ENCODE measurements at regions not wholly inside any gene's neighbourhood (a gene's known extent, or its start where the extent isn't known, plus 50 kb on each side); places are given as distances from the start of the nearest gene placed in this dataset.

GRCh38 chr17:77266891-77267341, 126.1 kb downstream of the SEC14L1 start:
- Mint-ChIP-seq H3K4me1 (ENCODE audit: low read depth) (no peaks in the 10 kb centered on the region), H3K27me3 (no peaks in the 10 kb centered on the region), H3K9me3 (ENCODE audit: low read depth) (no peaks in the 10 kb centered on the region), H3K36me3 (no peaks in the 10 kb centered on the region), H3K27ac (no peak overlapping the region), H3K4me3 (no peak overlapping the region)

DNA sequence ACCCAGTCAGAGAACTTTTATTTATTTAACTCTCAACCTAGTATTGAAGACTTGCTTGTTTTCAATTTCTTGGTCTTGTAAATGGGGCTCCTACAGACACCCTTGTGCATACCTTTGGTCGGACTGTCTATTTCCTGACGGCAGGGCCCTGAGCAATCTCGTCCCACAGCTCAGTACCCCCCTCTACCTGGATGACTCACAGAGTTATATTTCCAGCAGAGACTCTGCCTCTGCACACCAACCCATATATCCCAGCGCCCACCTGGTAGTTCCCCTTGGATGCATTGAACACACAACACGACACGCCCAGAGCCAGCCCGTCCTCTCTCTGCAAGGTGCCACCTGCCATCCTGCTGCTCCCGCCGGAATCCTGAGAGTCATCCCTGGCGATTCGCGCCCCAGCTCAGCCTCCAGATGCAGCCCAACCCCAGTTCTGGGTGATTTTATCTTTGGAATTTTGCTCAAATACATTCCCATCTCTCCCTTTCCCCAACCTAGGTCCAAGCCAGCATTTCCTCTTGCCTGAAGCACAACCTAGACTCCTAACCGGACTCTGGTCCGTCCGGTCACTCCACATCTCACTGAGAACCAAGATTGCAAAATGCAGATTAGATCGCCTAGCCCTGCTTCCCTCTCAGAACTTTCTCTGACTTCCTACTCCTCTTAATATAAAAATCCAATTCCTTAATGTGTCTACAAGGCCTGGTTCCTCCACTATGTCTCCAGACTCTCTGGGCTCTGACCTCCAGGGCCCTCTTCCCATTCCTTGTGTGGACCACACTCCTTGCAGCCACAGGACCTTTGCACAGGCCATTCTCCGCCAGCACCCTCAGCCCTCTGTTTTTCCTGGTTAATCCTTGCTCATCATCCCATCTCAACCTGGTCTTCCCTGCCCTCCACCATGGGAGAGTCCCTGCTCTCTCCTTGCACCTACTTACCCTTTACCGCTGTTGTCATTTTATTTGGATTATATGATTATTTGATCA, 129.2 kb downstream of the SEC14L1 start:
- Mint-ChIP-seq H3K36me3 (no peaks in the 10 kb centered on the region), H3K9me3 (ENCODE audit: low read depth) (no peaks in the 10 kb centered on the region), H3K27ac (no peak overlapping the region), H3K4me1 (ENCODE audit: low read depth) (no peaks in the 10 kb centered on the region), H3K27me3 (no peaks in the 10 kb centered on the region), H3K4me3 (no peak overlapping the region)

DNA sequence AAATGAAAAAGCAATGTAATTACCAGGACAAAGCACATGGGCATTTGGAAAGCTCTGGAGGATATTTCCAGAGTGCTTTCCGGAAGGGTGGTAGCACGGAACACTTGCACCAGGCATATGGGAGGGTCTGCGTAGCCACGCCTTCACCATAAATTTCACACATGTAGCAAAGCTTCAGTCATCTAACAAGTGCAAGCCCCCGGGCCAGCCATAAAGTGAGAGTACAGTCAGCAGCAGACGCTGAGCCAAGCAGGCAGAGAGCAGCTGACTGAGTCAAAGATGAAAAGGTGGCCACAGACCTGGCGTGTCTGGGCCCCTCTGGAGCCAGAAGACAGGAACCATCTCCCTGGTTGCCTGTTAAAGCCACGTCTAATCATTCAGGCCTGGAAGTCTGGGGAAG, 130.6 kb downstream of the SEC14L1 start:
- Mint-ChIP-seq H3K4me1 (ENCODE audit: low read depth) (no peaks in the 10 kb centered on the region), H3K27me3 (no peaks in the 10 kb centered on the region), H3K27ac (no peak overlapping the region), H3K36me3 (no peaks in the 10 kb centered on the region), H3K4me3 (no peak overlapping the region), H3K9me3 (ENCODE audit: low read depth) (no peaks in the 10 kb centered on the region)

GRCh38 chr17:77273397-77274085, 132.8 kb downstream of the SEC14L1 start:
- Mint-ChIP-seq H3K36me3 (no peaks in the 10 kb centered on the region), H3K9me3 (ENCODE audit: low read depth) (no peaks in the 10 kb centered on the region), H3K4me3 (no peak overlapping the region), H3K27me3 (no peaks in the 10 kb centered on the region), H3K4me1 (ENCODE audit: low read depth) (no peaks in the 10 kb centered on the region), H3K27ac (no peak overlapping the region)

DNA sequence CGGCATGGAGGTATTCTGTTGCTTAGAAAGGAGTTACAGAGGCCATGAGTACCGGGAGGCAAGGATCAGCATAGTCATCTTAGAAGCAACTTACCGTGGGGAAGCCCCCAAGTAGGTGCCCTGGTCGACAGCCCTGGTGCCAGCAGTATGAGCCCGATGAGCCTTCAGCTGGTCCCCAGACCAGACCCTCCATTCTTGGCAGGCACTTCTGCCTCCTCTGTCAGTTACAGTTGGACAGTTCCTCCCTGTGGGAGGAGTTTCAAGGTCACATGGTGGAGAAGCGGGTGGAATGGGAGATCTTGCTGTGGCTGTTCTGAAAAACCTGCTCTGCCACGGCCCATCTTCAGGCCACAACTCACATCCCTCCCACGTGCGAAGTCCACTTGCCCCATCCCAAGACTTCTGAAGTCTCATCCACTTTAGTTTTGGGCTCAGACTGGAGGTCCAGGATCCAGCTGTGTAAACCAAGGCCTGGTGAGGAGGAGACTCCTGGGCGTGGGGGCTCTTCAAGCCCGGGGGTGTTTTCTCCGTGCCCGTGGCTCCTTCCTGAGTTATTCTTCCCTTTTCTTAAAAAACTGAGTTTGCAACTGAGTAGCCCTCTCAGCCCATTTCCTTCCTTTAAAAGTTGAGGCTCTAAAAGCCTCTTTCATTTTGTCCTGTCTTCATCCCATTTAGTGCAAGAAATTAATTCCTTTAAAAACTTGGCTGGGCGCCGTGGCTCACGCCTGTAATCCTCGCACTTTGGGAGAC, 133.5 kb downstream of the SEC14L1 start:
- H3K36me3 Mint-ChIP-seq = no peaks in the 10 kb centered on the region
- no peak overlapping the region for H3K4me3 Mint-ChIP-seq
- no peaks in the 10 kb centered on the region for H3K27me3 Mint-ChIP-seq
- H3K4me1 Mint-ChIP-seq (ENCODE audit: low read depth) = no peaks in the 10 kb centered on the region
- no peak overlapping the region for H3K27ac Mint-ChIP-seq
- no peaks in the 10 kb centered on the region for H3K9me3 Mint-ChIP-seq (ENCODE audit: low read depth)

DNA sequence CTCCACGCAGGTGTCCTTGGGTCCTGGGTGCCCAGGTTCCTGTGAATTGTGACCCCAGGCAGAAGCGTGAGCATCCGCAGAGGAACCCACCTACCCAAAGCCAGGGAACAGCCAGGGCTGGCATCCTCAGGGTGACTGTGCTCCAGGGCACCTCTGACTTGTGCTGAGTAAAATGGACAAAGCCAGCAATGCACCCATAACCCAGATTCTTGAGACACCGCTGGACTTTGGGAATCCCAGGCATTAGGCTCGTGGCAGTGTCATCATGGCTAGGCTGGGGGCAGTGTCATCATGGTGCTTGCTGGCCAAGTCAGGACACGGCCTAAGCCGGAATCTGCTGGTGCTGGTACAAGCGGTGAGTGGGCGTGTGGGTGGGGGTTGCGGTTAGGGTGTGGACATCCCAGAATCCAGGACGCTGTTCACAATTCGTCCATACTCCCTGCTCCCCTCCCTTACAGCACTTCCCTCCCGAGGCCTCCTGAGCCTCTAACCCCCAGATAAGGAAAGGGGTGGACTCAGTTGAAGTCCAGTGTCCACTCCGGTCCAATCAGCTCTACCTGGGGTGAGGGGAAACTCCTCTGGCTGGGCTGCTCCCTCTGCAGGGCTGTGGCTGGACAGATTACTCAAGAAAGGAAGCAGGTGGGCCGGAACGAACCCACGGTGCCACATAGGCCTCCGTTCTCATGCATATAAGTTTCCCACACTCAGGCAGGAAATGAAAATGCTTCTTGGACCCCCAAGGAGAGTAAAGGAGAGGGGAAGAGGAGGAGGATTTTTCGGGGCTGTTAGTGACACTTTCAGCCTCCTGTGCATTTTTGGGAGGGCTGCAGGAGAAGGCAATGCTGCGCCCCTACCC, 138.9 kb downstream of the SEC14L1 start:
- H3K27ac Mint-ChIP-seq = no peak overlapping the region
- peaks cover 13% of the 10 kb centered on the region for H3K4me1 Mint-ChIP-seq (ENCODE audit: low read depth)
- peaks cover 9% of the 10 kb centered on the region for H3K27me3 Mint-ChIP-seq
- H3K4me3 Mint-ChIP-seq = peak overlapping the region; percentile 81
- H3K36me3 Mint-ChIP-seq = no peaks in the 10 kb centered on the region
- no peaks in the 10 kb centered on the region for H3K9me3 Mint-ChIP-seq (ENCODE audit: low read depth)

DNA sequence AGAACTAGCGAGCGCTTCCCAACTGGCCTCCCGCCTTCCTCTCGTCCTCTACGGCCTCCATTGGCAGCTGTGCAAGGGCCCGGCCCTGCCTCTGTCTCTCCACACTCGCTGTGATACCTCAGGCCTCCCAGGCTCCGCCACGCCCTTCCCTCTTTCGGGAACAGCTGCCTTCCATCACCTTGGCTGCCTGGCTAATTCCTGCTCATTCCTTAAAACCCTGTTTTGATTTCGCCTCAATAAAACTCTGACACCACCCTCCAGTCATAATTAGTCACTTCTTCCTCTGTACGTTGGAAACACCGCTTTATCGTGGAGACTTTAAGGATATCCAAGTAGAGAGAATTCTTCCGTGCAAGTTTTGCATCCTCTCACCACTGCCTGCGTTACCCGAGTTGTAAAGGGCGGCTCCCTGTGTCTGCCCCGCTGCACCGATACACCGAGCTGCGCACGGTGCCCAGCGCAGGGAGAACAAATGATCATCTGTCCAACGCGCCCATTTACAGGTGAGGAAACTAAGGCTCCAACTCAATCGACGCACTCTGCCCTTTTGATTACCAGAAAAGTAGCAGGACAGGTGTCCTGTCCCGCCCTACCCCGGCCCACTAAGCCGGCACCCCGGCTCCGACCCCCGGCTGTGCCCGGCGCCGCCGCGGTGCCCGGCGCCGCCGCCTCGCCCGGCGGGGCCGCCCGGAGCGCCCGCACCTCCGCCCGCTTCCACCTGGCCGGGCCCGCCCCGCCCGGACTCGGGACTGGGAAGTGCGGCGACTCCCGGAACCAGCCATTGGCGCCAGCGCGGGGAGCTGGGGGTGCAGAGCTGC, 139.7 kb downstream of the SEC14L1 start:
- Mint-ChIP-seq H3K4me1 (ENCODE audit: low read depth) (peaks cover 13% of the 10 kb centered on the region), H3K4me3 (peak overlapping the region; percentile 81), H3K9me3 (ENCODE audit: low read depth) (no peaks in the 10 kb centered on the region), H3K27me3 (peaks cover 9% of the 10 kb centered on the region), H3K27ac (peak overlapping the region; percentile 69), H3K36me3 (no peaks in the 10 kb centered on the region)

GRCh38 chr17:77281122-77281903, 140.5 kb downstream of the SEC14L1 start:
- Mint-ChIP-seq H3K4me3 (peak overlapping the region; percentile 79), H3K36me3 (no peaks in the 10 kb centered on the region), H3K4me1 (ENCODE audit: low read depth) (peaks cover 13% of the 10 kb centered on the region)

GRCh38 chr17:77281904-77282367, 141.2 kb downstream of the SEC14L1 start:
- H3K27ac Mint-ChIP-seq = peak overlapping the region; percentile 86
- H3K4me3 Mint-ChIP-seq = peak overlapping the region; percentile 79
- no peaks in the 10 kb centered on the region for H3K9me3 Mint-ChIP-seq (ENCODE audit: low read depth)
- peaks cover 9% of the 10 kb centered on the region for H3K27me3 Mint-ChIP-seq
- H3K36me3 Mint-ChIP-seq = no peaks in the 10 kb centered on the region
- peaks cover 13% of the 10 kb centered on the region for H3K4me1 Mint-ChIP-seq (ENCODE audit: low read depth)

More at GRCh38 chr17:77281122-77281903, 140.5 kb downstream of the SEC14L1 start:
- H3K9me3 Mint-ChIP-seq (ENCODE audit: low read depth) = no peaks in the 10 kb centered on the region
- H3K27me3 Mint-ChIP-seq = peaks cover 9% of the 10 kb centered on the region
- H3K27ac Mint-ChIP-seq = peak overlapping the region; percentile 64

- Mint-ChIP-seq H3K4me1 (ENCODE audit: low read depth) (peaks cover 13% of the 10 kb centered on the region), H3K9me3 (ENCODE audit: low read depth) (no peaks in the 10 kb centered on the region), H3K27me3 (peaks cover 9% of the 10 kb centered on the region), H3K36me3 (no peaks in the 10 kb centered on the region), H3K27ac (peak overlapping the region; percentile 86), H3K4me3 (peak overlapping the region; percentile 79)
Measured at GRCh38 chr17:77282524-77283515, 142.1 kb downstream of the SEC14L1 start.

DNA sequence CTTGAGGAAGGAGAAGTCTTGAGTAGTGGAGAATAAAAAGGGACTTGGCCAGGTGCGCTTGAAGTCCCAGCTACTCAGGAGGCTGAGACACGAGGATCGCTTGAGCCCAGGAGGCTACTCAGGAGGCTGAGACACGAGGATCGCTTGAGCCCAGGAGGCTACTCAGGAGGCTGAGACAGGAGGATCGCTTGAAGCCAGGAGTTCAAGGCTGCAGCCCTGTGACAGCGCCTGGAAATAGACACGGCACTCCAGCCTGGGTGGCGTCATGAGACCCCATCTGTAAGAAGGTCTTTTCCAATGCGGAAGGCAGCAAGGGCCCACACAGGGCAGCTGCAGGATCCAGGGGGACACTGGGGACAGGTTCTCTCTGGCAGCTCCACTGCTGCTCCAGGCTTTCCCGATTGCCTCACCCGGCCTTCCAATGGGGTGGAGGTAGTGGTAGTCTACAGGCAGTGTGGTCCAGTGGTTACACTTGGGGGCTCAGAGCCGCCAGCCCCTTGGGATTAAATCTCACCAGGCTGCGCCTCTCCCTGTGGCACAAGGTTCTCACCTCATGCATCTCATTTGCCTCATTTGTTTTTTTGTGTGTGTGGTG, 143.4 kb downstream of the SEC14L1 start:
- Mint-ChIP-seq H3K27me3 (peaks cover 9% of the 10 kb centered on the region), H3K4me3 (no peak overlapping the region), H3K4me1 (ENCODE audit: low read depth) (peaks cover 13% of the 10 kb centered on the region), H3K27ac (no peak overlapping the region), H3K9me3 (ENCODE audit: low read depth) (no peaks in the 10 kb centered on the region), H3K36me3 (no peaks in the 10 kb centered on the region)
